ENCODE measurements at regions not wholly inside any gene's neighbourhood (a gene's known extent, or its start where the extent isn't known, plus 50 kb on each side); places are given as distances from the start of the nearest gene placed in this dataset.

GRCh38 chr1:240667351-240667750 is 55.4 kb upstream of the GREM2 start:
- no peak for DNase-seq

- no peak for DNase-seq
Observed at GRCh38 chr1:240666568-240667198, 54.7 kb upstream of the GREM2 start.

- DNase-seq = no peak
Observed at GRCh38 chr1:240663169-240663879, 51.4 kb upstream of the GREM2 start.

Data from activated T-cell treated with anti-CD3 and anti-CD28 coated beads, Interleukin-2, amount 50 U/mL, for 48 hours (primary cell).